HG03575 (cell line): ENCODE measurements at regions not wholly inside any gene's neighbourhood (a gene's known extent, or its start where the extent isn't known, plus 50 kb on each side); places are given as distances from the start of the nearest gene placed in this dataset.

Experiments used
- ATAC-seq: cut with Tn5 transposase; IDR thresholded peaks from one replicate; pipeline ENCODE4 v1.9.1; 2021; ENCODE audit not compliant: unreplicated experiment, insufficient number of reproducible peaks, low FRiP score; ENCODE audit errors: extremely low read depth

DNA sequence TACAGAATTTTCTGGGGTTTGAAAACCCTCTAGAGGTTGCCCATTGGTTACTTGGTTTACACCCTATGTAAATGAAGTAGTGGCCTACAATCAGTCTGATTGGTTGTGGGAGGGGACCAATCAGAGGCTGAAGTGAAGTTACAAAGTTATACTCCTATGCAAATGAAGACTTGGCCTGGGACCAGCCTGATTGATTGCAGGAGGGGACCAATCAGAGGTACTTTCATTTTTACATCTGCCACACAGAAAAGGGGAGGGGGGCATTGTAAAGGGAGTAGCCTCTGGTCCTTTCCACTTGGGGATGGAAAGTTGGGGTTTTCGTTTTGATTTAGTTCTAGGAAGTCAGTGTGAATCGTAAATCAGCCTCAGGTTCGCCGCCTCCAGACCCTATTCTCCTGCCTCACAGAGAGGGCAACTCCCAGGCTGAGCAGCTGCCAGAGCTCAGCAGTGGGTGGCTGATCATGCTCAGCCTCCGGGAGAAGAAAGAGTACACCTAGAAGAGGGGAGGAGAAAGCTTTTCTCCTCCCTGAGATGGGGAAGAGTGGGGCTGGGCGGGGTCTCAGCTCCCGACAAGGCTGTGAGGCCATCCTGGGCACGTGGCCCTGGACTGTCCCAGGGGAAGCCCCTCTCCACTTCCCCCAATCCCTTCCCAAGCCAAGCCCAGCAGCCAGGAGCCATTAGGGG lies 372.5 kb downstream of the GALR1 start:
- no peak for ATAC-seq

- ATAC-seq: no peak
Measured at GRCh38 chr18:77632758-77633157, 383.1 kb downstream of the GALR1 start.

DNA sequence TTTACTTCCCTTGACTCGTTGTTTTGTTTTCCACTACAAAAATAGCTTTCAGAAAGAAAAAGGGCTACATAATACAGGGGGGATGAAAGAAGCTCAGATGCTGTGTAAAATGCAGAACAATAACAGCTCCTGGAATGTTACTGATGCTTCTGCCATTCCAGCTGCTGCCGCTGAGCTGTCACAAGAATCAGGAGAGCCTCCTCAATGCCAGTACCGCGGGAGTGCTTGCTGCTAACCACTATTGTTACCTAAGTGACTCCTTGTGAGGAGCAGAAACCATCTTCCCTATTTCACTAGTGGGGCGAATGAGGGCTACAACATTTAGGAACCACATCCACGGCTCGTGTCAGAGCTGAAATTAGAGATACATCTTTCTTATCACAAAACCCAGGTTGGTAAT lies 384.8 kb downstream of the GALR1 start:
- no peak for ATAC-seq

DNA sequence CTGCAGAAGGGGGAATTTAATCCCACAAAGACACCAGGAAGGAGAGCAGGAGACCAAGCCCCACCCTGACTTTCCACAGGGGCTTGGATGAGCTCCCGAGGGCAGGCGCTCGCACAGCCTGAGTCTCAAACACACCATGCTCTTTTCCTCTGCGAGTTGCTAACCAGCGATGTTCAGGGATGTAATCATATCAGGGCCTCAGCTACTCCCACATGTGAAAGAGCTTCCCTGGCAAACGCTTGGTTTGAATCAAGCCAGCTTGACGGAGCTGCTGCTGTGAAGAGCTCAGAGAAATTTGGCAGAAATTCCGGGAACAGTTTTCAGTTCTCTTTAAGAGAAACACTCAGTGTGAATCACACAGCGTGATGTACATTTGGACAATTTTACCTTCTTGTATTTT lies 385.8 kb downstream of the GALR1 start:
- no peak for ATAC-seq

GRCh38 chr18:77635858-77636257 lies 386.2 kb downstream of the GALR1 start:
- ATAC-seq: no peak

DNA sequence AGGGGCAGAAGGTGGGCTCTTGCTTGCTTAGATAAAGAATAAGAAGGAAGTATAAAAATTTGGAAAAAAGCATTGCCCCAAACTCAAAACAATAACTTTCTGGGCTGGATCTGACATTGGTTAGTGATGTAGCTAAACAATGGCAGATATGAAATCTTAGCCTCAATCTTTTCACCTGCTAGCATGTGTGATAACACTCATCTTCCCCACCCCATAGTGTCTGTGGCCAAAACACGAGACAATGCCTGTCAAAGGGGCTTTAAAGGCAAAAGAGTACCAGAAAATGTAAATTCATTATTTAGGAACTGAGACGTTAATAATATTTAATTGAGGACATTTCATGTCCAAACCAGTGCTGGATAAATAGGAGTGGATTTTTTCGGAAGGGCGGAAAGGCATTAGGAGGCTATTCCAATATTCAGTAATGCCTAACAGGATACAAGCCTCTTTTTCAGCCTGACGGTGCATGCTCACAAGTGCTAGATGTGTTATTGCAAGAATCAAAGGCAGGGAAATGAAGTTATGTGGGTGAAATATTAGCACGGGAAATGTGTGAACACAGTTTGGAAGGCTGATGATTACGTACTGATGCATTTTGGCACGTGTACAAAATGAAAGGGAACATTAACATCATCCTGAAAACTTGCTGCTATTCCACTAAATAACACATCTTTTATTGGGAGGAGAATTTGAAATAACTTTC lies 395.7 kb downstream of the GALR1 start:
- ATAC-seq: no peak

GRCh38 chr18:77647472-77647871 lies 397.8 kb downstream of the GALR1 start:
- ATAC-seq: no peak

GRCh38 chr18:77648411-77648810 lies 398.8 kb downstream of the GALR1 start:
- no peak for ATAC-seq

DNA sequence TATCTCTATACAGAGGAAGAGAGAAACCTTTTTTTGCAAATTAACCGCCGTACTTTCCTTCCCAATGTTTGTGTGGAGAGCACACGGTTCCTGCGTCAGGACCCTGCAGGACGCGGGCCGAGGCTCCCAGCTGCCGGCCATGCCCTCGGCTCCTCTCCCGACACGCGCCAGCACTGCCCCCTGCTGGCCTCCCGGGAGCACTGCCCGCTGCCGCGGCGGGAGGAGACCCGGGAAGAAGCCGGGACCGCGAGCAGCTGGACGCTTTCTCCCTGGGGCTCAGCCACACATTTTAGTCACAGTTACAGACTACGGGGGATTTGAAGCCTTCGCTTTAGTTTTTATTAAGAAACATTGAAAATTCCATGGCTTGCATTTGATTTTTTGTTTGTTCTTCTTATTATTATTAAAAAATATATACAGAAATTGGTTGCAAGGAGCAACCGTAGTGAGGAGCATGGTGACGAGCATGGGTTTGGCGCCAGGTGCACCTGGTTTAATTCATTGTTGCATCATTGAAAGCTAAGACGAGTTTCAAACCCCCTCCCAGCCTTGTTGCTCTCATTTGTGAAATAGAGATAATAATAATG lies 401.2 kb downstream of the GALR1 start:
- ATAC-seq: no peak

- no peak for ATAC-seq
Measured at GRCh38 chr18:77651441-77651840, 401.8 kb downstream of the GALR1 start.

DNA sequence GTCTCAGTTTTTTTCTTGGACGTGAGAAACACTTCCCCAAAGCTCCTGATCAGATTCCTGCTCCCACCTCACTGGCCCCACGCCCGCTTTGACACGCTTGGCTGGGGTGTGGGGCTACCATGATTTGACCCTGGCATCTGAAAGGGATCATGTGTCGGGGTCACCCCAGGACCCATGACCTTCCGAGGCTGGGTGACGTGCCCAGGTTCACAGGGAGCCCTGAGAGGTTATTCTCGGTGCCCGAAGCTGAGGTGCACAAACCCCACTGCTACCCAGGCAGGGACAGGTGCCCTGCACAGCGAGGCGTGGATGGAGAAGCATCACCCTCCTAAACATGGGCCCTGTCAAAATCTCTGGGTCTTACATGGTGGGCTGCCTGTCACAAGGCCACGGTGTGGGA lies 404.1 kb downstream of the GALR1 start:
- ATAC-seq: no peak

- ATAC-seq: no peak
Measured at GRCh38 chr18:77654302-77654701, 404.7 kb downstream of the GALR1 start.

DNA sequence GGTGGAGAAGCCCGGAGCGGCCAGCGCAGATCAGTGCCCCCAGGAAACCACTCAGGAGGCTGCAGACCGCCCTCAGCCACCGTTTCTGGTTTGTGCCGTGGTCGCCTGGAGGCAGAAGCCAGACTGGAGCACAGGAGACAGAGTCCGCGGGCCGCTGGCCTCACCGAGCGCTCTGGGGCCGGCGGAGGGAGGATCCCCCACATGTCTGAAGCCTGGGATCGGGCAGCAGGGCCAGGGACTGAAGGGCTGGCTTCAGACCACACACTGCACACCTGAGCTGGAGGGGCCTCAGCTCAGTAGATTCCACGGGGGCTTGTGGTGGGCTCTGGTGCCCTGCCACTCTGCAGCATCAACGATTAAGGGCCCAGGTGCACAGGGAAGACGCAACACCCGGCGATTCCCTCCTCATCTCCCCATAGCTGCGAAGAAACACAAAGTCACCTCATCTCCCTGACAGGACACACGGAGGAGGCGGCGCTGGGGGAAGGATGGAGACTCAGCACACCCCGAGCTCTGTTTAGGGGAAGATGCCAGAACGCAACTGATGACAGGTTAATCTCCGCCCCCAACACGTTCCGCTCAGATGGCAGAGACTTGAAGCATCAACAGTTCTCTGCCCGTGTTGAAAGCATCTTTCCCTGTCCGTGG lies 408.1 kb downstream of the GALR1 start:
- no peak for ATAC-seq

DNA sequence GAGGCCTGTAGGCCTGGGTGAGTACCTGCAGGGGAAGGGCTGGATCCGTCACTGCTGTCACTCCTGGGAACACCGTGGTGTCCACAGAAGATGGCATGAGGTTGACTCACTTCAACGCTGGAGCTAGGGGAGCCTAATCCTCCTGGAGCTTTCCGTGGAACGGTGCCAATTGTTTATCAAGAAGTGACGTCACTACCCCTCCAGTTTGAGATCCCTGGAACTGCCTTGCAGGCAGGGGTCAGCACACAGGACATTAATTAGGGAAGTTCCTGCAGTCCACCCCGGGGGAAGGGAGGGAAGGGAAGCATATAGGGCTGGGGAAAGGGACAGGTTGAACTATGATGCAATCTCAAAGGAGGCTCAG lies 408.6 kb downstream of the GALR1 start:
- ATAC-seq: no peak

- no peak for ATAC-seq
Measured at GRCh38 chr18:77658751-77659448, 409.3 kb downstream of the GALR1 start.

- no peak for ATAC-seq
Measured at GRCh38 chr18:77666613-77667012, 417.0 kb downstream of the GALR1 start.

DNA sequence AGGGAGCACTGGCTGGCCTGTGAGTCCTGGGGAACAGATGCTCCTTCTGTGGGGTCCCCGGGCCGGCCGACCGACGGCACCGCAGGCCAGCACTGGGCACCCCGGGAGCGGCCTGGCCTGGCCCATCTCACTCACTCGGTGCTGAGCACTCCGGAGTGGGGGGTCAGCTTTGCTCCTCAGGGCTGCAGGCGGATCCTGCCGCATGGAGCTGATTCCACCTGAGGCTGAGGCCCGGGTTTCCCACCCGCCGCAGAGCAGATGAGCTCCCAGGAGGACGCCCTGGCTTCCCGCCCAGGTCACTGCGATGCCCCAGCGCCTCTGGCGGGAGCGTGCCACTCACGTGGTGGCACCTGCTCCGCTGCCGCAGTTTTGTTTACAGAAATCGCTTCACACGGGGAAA lies 418.6 kb downstream of the GALR1 start:
- no peak for ATAC-seq

DNA sequence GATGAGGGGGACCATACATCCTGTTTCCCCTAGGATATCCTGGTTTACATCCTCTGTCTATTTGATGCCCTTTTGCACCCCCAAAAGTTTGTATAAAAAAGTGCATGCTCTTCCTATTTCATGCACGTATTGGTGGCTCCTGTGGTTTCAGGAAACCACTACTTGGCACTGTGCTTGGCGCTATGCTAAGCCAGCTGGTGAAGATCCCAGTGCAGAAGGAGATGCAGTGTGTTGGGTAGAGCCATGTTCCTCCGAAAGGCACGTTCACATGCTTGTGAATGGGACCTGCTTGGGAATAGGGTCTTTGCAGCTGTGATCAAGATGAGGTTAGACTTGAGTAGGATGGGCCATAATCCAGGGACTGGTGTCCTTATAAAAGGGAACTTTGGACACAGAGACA lies 419.7 kb downstream of the GALR1 start:
- ATAC-seq: no peak

DNA sequence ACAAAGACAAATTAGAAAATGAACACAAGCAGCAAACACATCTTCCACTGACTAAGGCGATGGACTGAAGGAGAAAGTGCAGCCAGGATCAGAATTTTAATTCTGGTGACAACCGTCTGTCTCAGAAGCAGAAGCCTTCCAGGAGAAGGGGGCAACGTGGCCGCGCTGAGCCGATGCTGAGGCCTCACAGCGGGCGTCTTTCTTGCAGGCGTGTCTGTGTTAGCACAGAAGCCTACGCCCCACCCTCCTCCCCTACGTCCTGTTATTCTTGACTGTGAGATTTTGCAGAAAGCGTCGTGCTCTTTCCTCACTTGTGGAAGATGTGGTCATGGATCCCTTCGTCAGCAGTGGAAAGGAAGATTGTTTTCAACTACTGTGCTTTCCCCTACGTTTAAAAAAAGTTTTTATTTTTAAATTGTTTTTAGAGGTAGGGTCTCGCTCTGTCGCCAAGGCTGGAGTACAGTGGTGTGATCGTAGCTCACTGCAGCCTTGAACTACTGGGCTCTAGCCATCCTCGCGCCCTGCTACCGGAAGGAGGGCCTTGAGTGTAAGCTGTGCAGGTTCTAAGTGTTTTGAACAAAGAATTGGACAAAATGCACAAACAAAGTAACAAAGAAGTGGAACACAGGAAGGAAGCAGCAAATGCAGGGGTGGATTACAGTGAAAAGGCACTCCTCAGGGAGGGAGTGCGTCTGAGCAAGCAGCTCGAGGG lies 422.0 kb downstream of the GALR1 start:
- no peak for ATAC-seq
